Urinary bladder (tissue), 3 donors: ENCODE measurements at regions not wholly inside any gene's neighbourhood (a gene's known extent, or its start where the extent isn't known, plus 50 kb on each side); places are given as distances from the start of the nearest gene placed in this dataset.
"Not testable (repeated sequence)": the region's sequence is repeated elsewhere in the genome, so short reads cannot be mapped to it uniquely, and the experiment has no call there.

Source experiments
- DNase-seq: peaks from one replicate; pipeline ENCODE4 v3.0.0-alpha.2; 2015; ENCODE audit errors: extremely low spot score
- H3K27ac ChIP-seq: one replicate; pipeline ENCODE4 v1.5.1; 2013; ENCODE audit warnings: low read depth, mild to moderate bottlenecking, moderate library complexity
- H3K36me3 ChIP-seq: one replicate; pipeline ENCODE4 v1.6.1; 2013; ENCODE audit warnings: mild to moderate bottlenecking, moderate library complexity; ENCODE audit not compliant: insufficient read depth
- H3K4me1 ChIP-seq: one replicate; pipeline ENCODE4 v1.6.1; 2013; ENCODE audit warnings: mild to moderate bottlenecking, moderate library complexity; ENCODE audit not compliant: insufficient read depth
- H3K4me3 ChIP-seq: one replicate; pipeline ENCODE4 v1.5.1; 2013; ENCODE audit warnings: low read depth, low read length
- WGBS: extraction: QIAGEN DNeasy Blood & Tissue Kit; methylation state at CpG from one replicate; pipeline ENCODE4 v1.1.7; 2013; 5-methylcytosine and 5-hydroxymethylcytosine counted together
- donor health status: healthy with polysubstance abuse.
- donor health status: healthy.

GRCh38 chr6:11845664-11846577 lies 67.3 kb upstream of the ADTRP start:
- no peak overlapping the region for H3K27ac ChIP-seq
- no peaks in the 10 kb centered on the region for H3K36me3 ChIP-seq
- no peaks in the 10 kb centered on the region for H3K4me1 ChIP-seq
- DNase-seq = no peak
- WGBS = 86% methylated on average over 5 of the region's 5 CpGs
- H3K4me3 ChIP-seq = no peak overlapping the region

DNA sequence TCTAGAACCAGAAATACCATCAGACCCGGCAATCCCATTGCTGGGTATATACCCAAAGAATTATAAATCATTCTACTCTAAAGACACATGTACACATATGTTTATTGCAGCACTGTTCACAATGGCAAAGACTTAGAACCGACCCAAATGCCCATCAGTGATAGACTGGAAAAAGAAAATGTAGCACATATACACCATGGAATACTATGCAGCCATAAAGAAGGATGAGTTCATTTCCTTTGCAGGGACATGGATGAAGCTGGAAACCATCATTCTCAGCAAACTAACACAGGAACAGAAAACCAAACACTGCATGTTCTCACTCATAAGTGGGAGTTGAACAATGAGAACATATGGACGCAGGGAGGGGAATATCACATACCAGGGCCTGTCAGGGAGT lies 64.2 kb upstream of the ADTRP start:
- H3K36me3 ChIP-seq, H3K27ac ChIP-seq, H3K4me1 ChIP-seq, H3K4me3 ChIP-seq, DNase-seq: not testable (repeated sequence)
- WGBS = 96% methylated on average over 3 of the region's 3 CpGs

- WGBS = 83% methylated on average over 2 of the region's 2 CpGs
- H3K36me3 ChIP-seq = no peaks in the 10 kb centered on the region
- no peak overlapping the region for H3K4me3 ChIP-seq
- no peaks in the 10 kb centered on the region for H3K4me1 ChIP-seq
- no peak for DNase-seq
- no peak overlapping the region for H3K27ac ChIP-seq
These were observed 56.5 kb upstream of the ADTRP start for GRCh38 chr6:11835065-11835464.

- DNase-seq = no peak
- Histone ChIP-seq H3K4me3 (no peak overlapping the region), H3K4me1 (no peaks in the 10 kb centered on the region), H3K27ac (no peak overlapping the region), H3K36me3 (no peaks in the 10 kb centered on the region)
- WGBS = 76% methylated on average over 11 of the region's 11 CpGs
These were observed 55.3 kb upstream of the ADTRP start for GRCh38 chr6:11833626-11834592.

DNA sequence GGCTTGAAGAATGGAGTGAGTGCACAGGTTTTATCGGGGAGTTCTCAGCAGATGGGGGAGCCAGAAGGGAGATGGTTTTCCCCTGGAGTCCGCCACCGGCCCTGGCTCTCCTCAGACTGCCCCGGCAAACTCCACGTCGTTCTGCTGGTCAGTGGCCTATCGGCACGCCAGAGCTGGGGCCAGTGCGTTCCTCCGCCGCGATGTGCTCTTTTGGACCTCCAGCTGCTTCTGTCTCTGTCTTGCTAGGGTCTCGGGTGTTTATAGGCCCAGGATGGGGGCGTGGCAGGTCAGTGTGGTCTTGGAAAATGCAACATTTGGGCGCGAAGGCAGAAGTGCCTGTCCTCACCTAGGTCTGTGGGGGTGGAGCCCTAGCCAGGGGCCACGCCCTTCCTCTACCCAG lies 53.0 kb upstream of the ADTRP start:
- 97% methylated on average over 17 of the region's 17 CpGs for WGBS
- H3K4me3 ChIP-seq = no peak overlapping the region
- no peaks in the 10 kb centered on the region for H3K36me3 ChIP-seq

GRCh38 chr6:11830520-11830919 lies 51.9 kb upstream of the ADTRP start:
- no peak overlapping the region for H3K4me3 ChIP-seq
- no peak for DNase-seq
- H3K36me3 ChIP-seq = no peaks in the 10 kb centered on the region
- WGBS = 93% methylated on average over 3 of the region's 3 CpGs
- H3K27ac ChIP-seq = no peak overlapping the region
- no peaks in the 10 kb centered on the region for H3K4me1 ChIP-seq

More for the DNA sequence above, 53.0 kb upstream of the ADTRP start:
- Histone ChIP-seq H3K27ac (no peak overlapping the region), H3K4me1 (no peaks in the 10 kb centered on the region)
- no peak for DNase-seq

GRCh38 chr6:11830105-11830504 lies 51.5 kb upstream of the ADTRP start:
- H3K4me1 ChIP-seq = no peaks in the 10 kb centered on the region
- WGBS = 85% methylated on average over 3 of the region's 3 CpGs
- no peaks in the 10 kb centered on the region for H3K36me3 ChIP-seq
- DNase-seq = no peak
- no peak overlapping the region for H3K27ac ChIP-seq
- H3K4me3 ChIP-seq = no peak overlapping the region

DNA sequence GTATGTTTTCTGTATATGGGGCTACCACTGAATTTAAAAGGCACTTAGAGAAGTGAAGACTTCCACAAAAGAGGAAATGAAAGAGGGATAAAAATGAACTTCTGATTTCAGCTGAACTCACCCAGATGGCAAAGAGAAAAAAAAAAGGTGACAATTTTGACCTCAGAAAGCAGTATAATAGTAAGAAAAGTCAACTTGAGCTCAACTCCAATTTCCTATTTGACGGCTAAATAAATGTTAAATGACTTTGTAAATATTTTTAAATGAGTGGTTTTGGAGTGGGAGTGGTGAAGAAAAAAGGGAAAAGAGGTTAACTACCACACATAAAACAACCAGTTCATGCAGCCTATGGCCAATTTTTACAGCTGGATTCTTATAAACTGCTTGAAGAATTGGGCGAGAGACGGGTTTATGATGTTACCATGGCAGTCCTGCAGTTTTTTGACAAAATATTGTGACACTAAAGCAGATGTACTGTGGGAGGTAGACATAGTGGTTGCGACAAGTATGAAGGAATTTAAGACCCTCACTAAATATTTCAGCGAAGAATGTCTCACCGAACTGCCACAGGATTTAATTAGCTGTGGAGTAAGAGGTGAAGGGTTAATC lies 49.8 kb upstream of the ADTRP start:
- H3K4me3 ChIP-seq = no peak overlapping the region
- no peak for DNase-seq
- WGBS = 53% methylated on average over 6 of the region's 6 CpGs
- H3K36me3 ChIP-seq = no peaks in the 10 kb centered on the region
- no peaks in the 10 kb centered on the region for H3K4me1 ChIP-seq
- H3K27ac ChIP-seq = no peak overlapping the region
